K562 (cell line): ENCODE measurements at regions not wholly inside any gene's neighbourhood (a gene's known extent, or its start where the extent isn't known, plus 50 kb on each side); places are given as distances from the start of the nearest gene placed in this dataset.
"Not testable (repeated sequence)": the region's sequence is repeated elsewhere in the genome, so short reads cannot be mapped to it uniquely, and the experiment has no call there.

Experiments used
- EZH2 ChIP-seq: IDR thresholded peaks from 2 replicates; pipeline ENCODE4 v1.6.1; 2012; ENCODE audit warnings: low read depth, mild to moderate bottlenecking, inconsistent platforms, low read length, borderline replicate concordance
- GTF2F1 ChIP-seq: IDR thresholded peaks from 2 replicates; pipeline ENCODE4 v1.6.1; 2011; ENCODE audit warnings: low read depth, low read length, improper control_type of control experiment
- HNRNPL ChIP-seq: fragments of 200-400 bp; formaldehyde crosslinking; IDR thresholded peaks from 2 replicates; pipeline ENCODE4 v1.6.1; 2017; ENCODE audit warnings: low read depth, mild to moderate bottlenecking, low read length
- SMAD3 ChIP-seq: fragments of 450-650 bp; formaldehyde crosslinking; conservative IDR thresholded peaks from 2 replicates; pipeline ENCODE4 v1.4.0; 2020; ENCODE audit warnings: mild to moderate bottlenecking
- TF ChIP-seq, protein P1 (sequence below): sonication (generic); formaldehyde crosslinking; IDR thresholded peaks from 2 replicates; pipeline ENCODE4 v1.8.0; 2023; ENCODE audit warnings: mild to moderate bottlenecking, missing genetic modification reagents
- TF ChIP-seq, protein P2 (sequence below), 3 experiments: IDR thresholded peaks in 2 of 3; conservative IDR thresholded peaks in 1 of 3; 2 replicates each; pipeline ENCODE4 v1.5.1; 2011 to 2012; ENCODE audit warnings: low read length in 3 of 3, mild to moderate bottlenecking in 3 of 3, control low read depth in 2 of 3, improper control_type of control experiment in 1 of 3, inconsistent platforms in 1 of 3, low read depth in 1 of 3, mixed read lengths in 1 of 3, moderate library complexity in 1 of 3; ENCODE audit not compliant: insufficient read depth in 2 of 3

DNA sequence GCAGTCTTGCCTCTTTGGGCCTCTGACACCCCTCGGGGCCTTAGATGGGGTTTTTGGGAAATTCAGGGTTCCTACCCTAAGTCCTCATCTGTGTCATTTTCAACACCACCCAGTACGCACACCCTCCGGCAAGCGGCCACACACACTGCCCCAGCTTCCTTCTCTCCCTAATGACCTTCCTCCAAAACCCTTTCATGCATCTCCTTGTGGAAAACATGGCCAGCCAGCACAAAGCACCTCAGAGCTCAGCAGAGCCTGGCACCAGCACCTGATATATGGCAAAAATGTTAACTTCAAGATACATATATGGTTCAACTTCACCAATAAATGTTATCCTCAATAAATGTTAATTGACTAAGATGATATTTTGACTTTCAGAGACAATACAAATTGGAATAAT, 59.3 kb upstream of the GPR31 start:
- TF ChIP-seq HNRNPL; SMAD3 (CRISPR knock-in tag); EZH2; GTF2F1: not testable (repeated sequence)
- TF ChIP-seq, protein P1, sequence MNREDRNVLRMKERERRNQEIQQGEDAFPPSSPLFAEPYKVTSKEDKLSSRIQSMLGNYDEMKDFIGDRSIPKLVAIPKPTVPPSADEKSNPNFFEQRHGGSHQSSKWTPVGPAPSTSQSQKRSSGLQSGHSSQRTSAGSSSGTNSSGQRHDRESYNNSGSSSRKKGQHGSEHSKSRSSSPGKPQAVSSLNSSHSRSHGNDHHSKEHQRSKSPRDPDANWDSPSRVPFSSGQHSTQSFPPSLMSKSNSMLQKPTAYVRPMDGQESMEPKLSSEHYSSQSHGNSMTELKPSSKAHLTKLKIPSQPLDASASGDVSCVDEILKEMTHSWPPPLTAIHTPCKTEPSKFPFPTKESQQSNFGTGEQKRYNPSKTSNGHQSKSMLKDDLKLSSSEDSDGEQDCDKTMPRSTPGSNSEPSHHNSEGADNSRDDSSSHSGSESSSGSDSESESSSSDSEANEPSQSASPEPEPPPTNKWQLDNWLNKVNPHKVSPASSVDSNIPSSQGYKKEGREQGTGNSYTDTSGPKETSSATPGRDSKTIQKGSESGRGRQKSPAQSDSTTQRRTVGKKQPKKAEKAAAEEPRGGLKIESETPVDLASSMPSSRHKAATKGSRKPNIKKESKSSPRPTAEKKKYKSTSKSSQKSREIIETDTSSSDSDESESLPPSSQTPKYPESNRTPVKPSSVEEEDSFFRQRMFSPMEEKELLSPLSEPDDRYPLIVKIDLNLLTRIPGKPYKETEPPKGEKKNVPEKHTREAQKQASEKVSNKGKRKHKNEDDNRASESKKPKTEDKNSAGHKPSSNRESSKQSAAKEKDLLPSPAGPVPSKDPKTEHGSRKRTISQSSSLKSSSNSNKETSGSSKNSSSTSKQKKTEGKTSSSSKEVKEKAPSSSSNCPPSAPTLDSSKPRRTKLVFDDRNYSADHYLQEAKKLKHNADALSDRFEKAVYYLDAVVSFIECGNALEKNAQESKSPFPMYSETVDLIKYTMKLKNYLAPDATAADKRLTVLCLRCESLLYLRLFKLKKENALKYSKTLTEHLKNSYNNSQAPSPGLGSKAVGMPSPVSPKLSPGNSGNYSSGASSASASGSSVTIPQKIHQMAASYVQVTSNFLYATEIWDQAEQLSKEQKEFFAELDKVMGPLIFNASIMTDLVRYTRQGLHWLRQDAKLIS (CRISPR knock-in tag): not testable (repeated sequence)
- TF ChIP-seq, protein P2, sequence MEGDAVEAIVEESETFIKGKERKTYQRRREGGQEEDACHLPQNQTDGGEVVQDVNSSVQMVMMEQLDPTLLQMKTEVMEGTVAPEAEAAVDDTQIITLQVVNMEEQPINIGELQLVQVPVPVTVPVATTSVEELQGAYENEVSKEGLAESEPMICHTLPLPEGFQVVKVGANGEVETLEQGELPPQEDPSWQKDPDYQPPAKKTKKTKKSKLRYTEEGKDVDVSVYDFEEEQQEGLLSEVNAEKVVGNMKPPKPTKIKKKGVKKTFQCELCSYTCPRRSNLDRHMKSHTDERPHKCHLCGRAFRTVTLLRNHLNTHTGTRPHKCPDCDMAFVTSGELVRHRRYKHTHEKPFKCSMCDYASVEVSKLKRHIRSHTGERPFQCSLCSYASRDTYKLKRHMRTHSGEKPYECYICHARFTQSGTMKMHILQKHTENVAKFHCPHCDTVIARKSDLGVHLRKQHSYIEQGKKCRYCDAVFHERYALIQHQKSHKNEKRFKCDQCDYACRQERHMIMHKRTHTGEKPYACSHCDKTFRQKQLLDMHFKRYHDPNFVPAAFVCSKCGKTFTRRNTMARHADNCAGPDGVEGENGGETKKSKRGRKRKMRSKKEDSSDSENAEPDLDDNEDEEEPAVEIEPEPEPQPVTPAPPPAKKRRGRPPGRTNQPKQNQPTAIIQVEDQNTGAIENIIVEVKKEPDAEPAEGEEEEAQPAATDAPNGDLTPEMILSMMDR (IDR thresholded peaks at IDR 0.05 in 2 of 3, conservative IDR thresholded peaks at IDR 0.05 in 1 of 3; ENCODE audit: insufficient read depth in 2 of 3, low read depth in 1 of 3, low read length in 3 of 3): not testable (repeated sequence)
